Naive thymus-derived CD4-positive, alpha-beta T cell (primary cell): ENCODE measurements at regions not wholly inside any gene's neighbourhood (a gene's known extent, or its start where the extent isn't known, plus 50 kb on each side); places are given as distances from the start of the nearest gene placed in this dataset.

Source experiments
- ATAC-seq: fragments of 150-1000 bp; cut with Tn5 transposase; 2 replicates; pipeline ENCODE4 v1.10.0; 2021; ENCODE audit warnings: mild to moderate bottlenecking, moderate library complexity
- CTCF ChIA-PET: fragments of 350-600 bp; sonication (Branson Sonifier 250); formaldehyde crosslinking; loops from one replicate; lab custom pipeline; 2021; ENCODE audit warnings: antibody characterized with exemption; lab: Charles Lee
- POLR2A ChIA-PET: fragments of 350-600 bp; sonication (Branson Sonifier 250); formaldehyde crosslinking; loops from one replicate; lab custom pipeline; 2021; ENCODE audit warnings: antibody characterized with exemption, inconsistent platforms; lab: Charles Lee
- DNase-seq, 9 donors: peaks; one replicate each; pipeline versions ENCODE4 v3.0.0 to v3.0.0-alpha.2; 2020 to 2022; ENCODE audit warnings: mixed read lengths in 1 of 9
- H3K27ac ChIP-seq: one replicate; pipeline ENCODE4 v1.7.0; 2013; ENCODE audit warnings: mild to moderate bottlenecking, low read depth, low read length, moderate library complexity
- H3K27me3 ChIP-seq, 2 donors: one replicate each; pipeline ENCODE4 v1.7.0; 2013; ENCODE audit warnings: low read length in 2 of 2, mild to moderate bottlenecking in 2 of 2, moderate library complexity in 2 of 2; ENCODE audit not compliant: control insufficient read depth in 2 of 2, insufficient read depth in 2 of 2
- H3K36me3 ChIP-seq, 3 experiments: 1 replicate in 2 of 3; 2 replicates in 1 of 3; pipeline ENCODE4 v1.7.0; 2013; ENCODE audit warnings: low read length in 3 of 3, mild to moderate bottlenecking in 3 of 3, moderate library complexity in 1 of 3; ENCODE audit not compliant: insufficient read depth in 3 of 3, control insufficient read depth in 2 of 3
- H3K4me1 ChIP-seq, 2 donors: one replicate each; pipeline ENCODE4 v1.7.0; 2013; ENCODE audit warnings: low read length in 2 of 2, mild to moderate bottlenecking in 2 of 2, moderate library complexity in 1 of 2; ENCODE audit not compliant: control insufficient read depth in 2 of 2, insufficient read depth in 2 of 2
- H3K4me3 ChIP-seq: 2 replicates; pipeline ENCODE4 v1.7.0; 2013; ENCODE audit warnings: mild to moderate bottlenecking, low read length
- H3K9me3 ChIP-seq, 3 experiments: 1 replicate in 2 of 3; 2 replicates in 1 of 3; pipeline ENCODE4 v1.7.0; 2013; ENCODE audit warnings: low read length in 3 of 3; ENCODE audit not compliant: control insufficient read depth in 2 of 3
- H3K27ac Mint-ChIP-seq, 9 donors: one replicate each; pipeline ENCODE4 v1.8.0; 2020 to 2022; ENCODE audit warnings: mixed read lengths in 9 of 9, mild to moderate bottlenecking in 8 of 9, moderate library complexity in 5 of 9, inconsistent platforms in 2 of 9
- H3K27me3 Mint-ChIP-seq, 5 donors: one replicate each; pipeline ENCODE4 v1.8.0; 2021 to 2022; ENCODE audit warnings: mixed read lengths in 5 of 5, mild to moderate bottlenecking in 1 of 5
- H3K36me3 Mint-ChIP-seq, 5 donors: one replicate each; pipeline ENCODE4 v1.8.0; 2020 to 2022; ENCODE audit warnings: mixed read lengths in 5 of 5, mild to moderate bottlenecking in 3 of 5, inconsistent platforms in 1 of 5
- H3K4me1 Mint-ChIP-seq, 7 donors: one replicate each; pipeline ENCODE4 v1.8.0; 2020 to 2022; ENCODE audit warnings: mixed read lengths in 7 of 7, mild to moderate bottlenecking in 3 of 7, inconsistent platforms in 1 of 7
- H3K4me3 Mint-ChIP-seq, 10 donors: one replicate each; pipeline ENCODE4 v1.8.0; 2020 to 2022; ENCODE audit warnings: mild to moderate bottlenecking in 10 of 10, mixed read lengths in 10 of 10, moderate library complexity in 6 of 10, inconsistent platforms in 2 of 10
- H3K9me3 Mint-ChIP-seq, 11 donors: one replicate each; pipeline ENCODE4 v1.8.0; 2020 to 2022; ENCODE audit warnings: mixed read lengths in 11 of 11, mild to moderate bottlenecking in 4 of 11, inconsistent platforms in 1 of 11, moderate library complexity in 1 of 11
- intact Hi-C, 2 donors: fragments of 100-400 bp; cut with micrococcal nuclease; formaldehyde crosslinking; loops; one replicate each; pipeline ENCODE4 v1.15.1; 2023

DNA sequence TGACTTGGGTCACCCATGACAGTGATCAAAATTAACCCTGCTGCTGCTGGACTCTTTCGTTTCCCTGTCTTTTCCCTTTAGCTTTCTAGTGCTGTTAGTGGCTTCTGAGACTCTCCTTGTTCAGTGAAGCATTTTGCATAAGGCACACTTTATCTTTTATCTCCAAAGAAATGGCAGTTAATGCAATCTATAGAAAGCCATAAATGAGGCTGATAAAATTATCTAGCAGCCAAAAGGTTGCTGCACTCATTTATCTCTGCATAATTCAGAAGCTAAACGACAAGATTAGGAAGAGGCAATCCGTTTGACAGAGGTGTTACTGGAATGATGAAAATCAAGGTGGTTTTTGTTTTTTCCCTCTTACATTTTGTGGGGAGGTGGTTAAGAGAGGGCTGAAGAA lies 1109.5 kb upstream of the EEF2KMT start:
- Histone ChIP-seq H3K27me3 (no peaks in the 10 kb centered on the region), H3K4me1 (no peaks in the 10 kb centered on the region), H3K27ac (no peak overlapping the region), H3K36me3 (no peaks in the 10 kb centered on the region), H3K9me3 (no peaks in the 10 kb centered on the region), H3K4me3 (no peak overlapping the region)
- no peak for DNase-seq
- CTCF ChIA-PET: no interaction called here
- Mint-ChIP-seq H3K4me1 (no peaks in the 10 kb centered on the region), H3K4me3 (no peak overlapping the region), H3K27ac (no peak overlapping the region), H3K36me3 (no peaks in the 10 kb centered on the region), H3K9me3 (peaks cover 3 to 19% (median 6%) of the 10 kb centered on the region in 11 donors), H3K27me3 (peaks cover 0 to 4% (median 0%) of the 10 kb centered on the region in 5 donors)
- POLR2A ChIA-PET: no interaction called here
- no peak for ATAC-seq
- intact Hi-C loops: no loop called here

- peaks cover 0 to 4% (median 0%) of the 10 kb centered on the region in 5 donors for H3K27me3 Mint-ChIP-seq
- CTCF ChIA-PET: interaction anchor here (0.7 kb wide), 1 partner anchor 10 kb away, joined by 3 read pairs; no protein-coding TSS in a partner anchor
Measured at GRCh38 chr16:6206080-6206479, 1108.5 kb upstream of the EEF2KMT start.

GRCh38 chr16:6204945-6205344 lies 1107.3 kb upstream of the EEF2KMT start:
- Histone ChIP-seq H3K27ac (no peak overlapping the region), H3K27me3 (no peaks in the 10 kb centered on the region), H3K36me3 (no peaks in the 10 kb centered on the region), H3K4me1 (no peaks in the 10 kb centered on the region), H3K9me3 (no peaks in the 10 kb centered on the region), H3K4me3 (no peak overlapping the region)
- Mint-ChIP-seq H3K4me1 (no peaks in the 10 kb centered on the region), H3K9me3 (peaks cover 3 to 16% (median 10%) of the 10 kb centered on the region in 11 donors), H3K27ac (no peak overlapping the region), H3K27me3 (no peaks in the 10 kb centered on the region), H3K36me3 (no peaks in the 10 kb centered on the region), H3K4me3 (no peak overlapping the region)
- DNase-seq (no peak), ATAC-seq (no peak)
- ChIA-PET POLR2A (no interaction called here), CTCF (no interaction called here)
- intact Hi-C loops: no loop called here

More at GRCh38 chr16:6206080-6206479, 1108.5 kb upstream of the EEF2KMT start:
- Histone ChIP-seq H3K36me3 (no peaks in the 10 kb centered on the region), H3K27me3 (no peaks in the 10 kb centered on the region), H3K4me1 (no peaks in the 10 kb centered on the region), H3K4me3 (no peak overlapping the region), H3K9me3 (no peaks in the 10 kb centered on the region), H3K27ac (no peak overlapping the region)
- H3K36me3 Mint-ChIP-seq: no peaks in the 10 kb centered on the region
- POLR2A ChIA-PET: no interaction called here
- no peak for ATAC-seq
- no peak overlapping the region for H3K27ac Mint-ChIP-seq
- no peak for DNase-seq
- intact Hi-C loops: no loop called here
- H3K9me3 Mint-ChIP-seq: peaks cover 3 to 15% (median 9%) of the 10 kb centered on the region in 11 donors
- H3K4me3 Mint-ChIP-seq: no peak overlapping the region
- H3K4me1 Mint-ChIP-seq: no peaks in the 10 kb centered on the region

DNA sequence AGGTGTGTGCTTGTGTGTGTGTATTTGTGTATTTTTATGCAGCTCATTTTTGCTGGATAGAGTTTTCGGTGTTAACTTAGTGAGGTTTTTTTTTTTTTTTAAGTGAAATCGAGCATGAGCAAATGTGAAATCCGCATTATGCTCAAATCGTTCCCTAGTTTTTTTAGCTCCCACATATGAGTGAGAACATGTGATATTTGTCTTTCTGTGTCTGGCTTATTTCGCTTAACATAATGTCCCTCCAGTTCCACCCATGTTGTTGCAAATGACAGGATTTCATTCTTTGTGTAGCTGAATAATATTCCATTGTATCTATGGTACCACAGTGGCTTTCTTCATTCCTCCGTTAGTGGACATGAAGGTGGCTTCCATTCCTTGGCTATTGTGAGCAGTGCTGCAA lies 1103.3 kb upstream of the EEF2KMT start:
- H3K4me3 ChIP-seq: no peak overlapping the region
- H3K36me3 ChIP-seq: no peaks in the 10 kb centered on the region
- Mint-ChIP-seq H3K27ac (no peak overlapping the region), H3K4me3 (no peak overlapping the region), H3K27me3 (no peaks in the 10 kb centered on the region), H3K4me1 (no peaks in the 10 kb centered on the region), H3K9me3 (peaks cover 1 to 25% (median 7%) of the 10 kb centered on the region in 11 donors), H3K36me3 (no peaks in the 10 kb centered on the region)
- no peaks in the 10 kb centered on the region for H3K9me3 ChIP-seq
- H3K4me1 ChIP-seq: no peaks in the 10 kb centered on the region
- no peak overlapping the region for H3K27ac ChIP-seq
- POLR2A ChIA-PET: no interaction called here
- intact Hi-C loops: no loop called here
- ATAC-seq (no peak), DNase-seq (no peak)
- CTCF ChIA-PET: no interaction called here
- H3K27me3 ChIP-seq: no peaks in the 10 kb centered on the region

GRCh38 chr16:6200271-6200670 lies 1102.7 kb upstream of the EEF2KMT start:
- Mint-ChIP-seq H3K36me3 (no peaks in the 10 kb centered on the region), H3K27me3 (no peaks in the 10 kb centered on the region), H3K4me3 (no peak overlapping the region), H3K27ac (no peak overlapping the region), H3K9me3 (peaks cover 1 to 25% (median 7%) of the 10 kb centered on the region in 11 donors), H3K4me1 (no peaks in the 10 kb centered on the region)
- no peak for ATAC-seq
- DNase-seq: no peak
- H3K27ac ChIP-seq: no peak overlapping the region
- H3K36me3 ChIP-seq: no peaks in the 10 kb centered on the region
- H3K4me1 ChIP-seq: no peaks in the 10 kb centered on the region
- intact Hi-C loops: no loop called here
- ChIA-PET CTCF (no interaction called here), POLR2A (no interaction called here)
- no peaks in the 10 kb centered on the region for H3K9me3 ChIP-seq
- no peaks in the 10 kb centered on the region for H3K27me3 ChIP-seq
- H3K4me3 ChIP-seq: no peak overlapping the region

GRCh38 chr16:6195966-6196365 lies 1098.4 kb upstream of the EEF2KMT start:
- CTCF ChIA-PET: interaction anchor here (0.6 kb wide), 1 partner anchor 10 kb away, joined by 3 read pairs; no protein-coding TSS in a partner anchor
- Histone ChIP-seq H3K9me3 (peaks cover 0 to 6% (median 0%) of the 10 kb centered on the region in 3 experiments), H3K4me1 (no peaks in the 10 kb centered on the region), H3K4me3 (no peak overlapping the region), H3K36me3 (no peaks in the 10 kb centered on the region), H3K27me3 (no peaks in the 10 kb centered on the region), H3K27ac (no peak overlapping the region)
- Mint-ChIP-seq H3K36me3 (no peaks in the 10 kb centered on the region), H3K4me1 (no peaks in the 10 kb centered on the region), H3K27ac (no peak overlapping the region), H3K4me3 (no peak overlapping the region), H3K27me3 (no peaks in the 10 kb centered on the region), H3K9me3 (peaks cover 1 to 30% (median 16%) of the 10 kb centered on the region in 11 donors)
- intact Hi-C loops: no loop called here
- POLR2A ChIA-PET: no interaction called here
- DNase-seq (no peak), ATAC-seq (no peak)

DNA sequence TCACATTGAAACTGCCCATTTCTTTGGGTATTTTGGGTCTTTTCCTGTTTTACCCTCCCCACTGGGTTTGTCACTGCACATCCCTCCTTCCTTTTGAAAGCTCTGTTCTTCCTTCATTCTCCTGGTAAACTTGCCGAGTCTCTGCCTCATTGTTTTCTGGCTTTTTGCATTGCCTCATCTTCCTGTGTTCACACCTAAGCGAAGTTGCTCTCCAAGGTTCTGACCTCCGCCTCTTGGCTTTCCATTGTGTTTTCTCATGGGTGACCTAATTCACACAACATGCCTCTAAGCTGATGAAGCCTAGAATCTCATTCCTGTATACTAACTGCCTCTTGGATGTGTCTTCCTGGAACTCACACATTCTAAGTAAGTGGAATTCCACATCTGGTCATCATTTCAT lies 1096.1 kb upstream of the EEF2KMT start:
- H3K27me3 ChIP-seq: no peaks in the 10 kb centered on the region
- ChIA-PET POLR2A (interaction anchor here (0.6 kb wide), 1 partner anchor 124 kb away, joined by 3 read pairs; no protein-coding TSS in a partner anchor), CTCF (no interaction called here)
- no peak overlapping the region for H3K27ac ChIP-seq
- H3K27ac Mint-ChIP-seq: no peak overlapping the region
- no peaks in the 10 kb centered on the region for H3K36me3 ChIP-seq
- DNase-seq (no peak), ATAC-seq (no peak)
- H3K4me1 Mint-ChIP-seq: no peaks in the 10 kb centered on the region
- intact Hi-C loops: no loop called here
- peaks cover 1 to 27% (median 14%) of the 10 kb centered on the region in 11 donors for H3K9me3 Mint-ChIP-seq
- H3K9me3 ChIP-seq: peaks cover 0 to 6% (median 0%) of the 10 kb centered on the region in 3 experiments
- H3K4me3 ChIP-seq: no peak overlapping the region
- H3K4me1 ChIP-seq: no peaks in the 10 kb centered on the region
- no peak overlapping the region for H3K4me3 Mint-ChIP-seq
- no peaks in the 10 kb centered on the region for H3K36me3 Mint-ChIP-seq
- no peaks in the 10 kb centered on the region for H3K27me3 Mint-ChIP-seq
